Kidney (tissue), 13 donors: ENCODE measurements at regions not wholly inside any gene's neighbourhood (a gene's known extent, or its start where the extent isn't known, plus 50 kb on each side); places are given as distances from the start of the nearest gene placed in this dataset.
A peak's percentile ranks its signal among the peaks of the same experiment; 100 is the strongest.

Source experiments
- DNase-seq, 5 donors: peaks; one replicate each; pipeline ENCODE4 v3.0.0-alpha.2; 2013 to 2020
- FAIRE-seq: peaks from 2 replicates; lab custom pipeline; 2012; peaks lifted over from hg19 to GRCh38; lab: Jason Lieb, UNC
- H3K27ac ChIP-seq, 2 donors: one replicate each; pipeline ENCODE4 v1.7.0; 2013; ENCODE audit warnings: low read depth in 2 of 2, low read length in 2 of 2, inconsistent platforms in 1 of 2
- H3K27me3 ChIP-seq: one replicate; pipeline ENCODE4 v1.7.1; 2013; ENCODE audit warnings: low read length, inconsistent platforms; ENCODE audit not compliant: control insufficient read depth, insufficient read depth
- H3K36me3 ChIP-seq, 3 donors: one replicate each; pipeline versions ENCODE4 v1.7.0 to v1.7.1; 2013; ENCODE audit warnings: low read length in 3 of 3, control low read depth in 1 of 3, inconsistent platforms in 1 of 3; ENCODE audit not compliant: insufficient read depth in 3 of 3, control insufficient read depth in 2 of 3
- H3K4me1 ChIP-seq, 3 donors: one replicate each; pipeline versions ENCODE4 v1.7.0 to v1.7.1; 2013; ENCODE audit warnings: low read length in 3 of 3, inconsistent platforms in 1 of 3, low read depth in 1 of 3; ENCODE audit not compliant: control insufficient read depth in 2 of 3, insufficient read depth in 2 of 3
- H3K4me3 ChIP-seq, 3 donors: one replicate each; pipeline versions ENCODE4 v1.7.0 to v1.8.1; 2013; ENCODE audit warnings: low read length in 3 of 3, control low read depth in 1 of 3, inconsistent platforms in 1 of 3
- H3K9ac ChIP-seq, 3 donors: one replicate each; pipeline versions ENCODE4 v1.7.0 to v1.7.1; 2013; ENCODE audit warnings: low read length in 3 of 3, control low read depth in 1 of 3, inconsistent platforms in 1 of 3
- H3K9me3 ChIP-seq, 3 donors: one replicate each; pipeline versions ENCODE4 v1.7.0 to v1.7.1; 2013; ENCODE audit warnings: low read length in 3 of 3, control low read depth in 1 of 3, inconsistent platforms in 1 of 3; ENCODE audit not compliant: control insufficient read depth in 2 of 3, insufficient read depth in 1 of 3
- intact Hi-C: fragments of 100-400 bp; cut with DNase I; formaldehyde crosslinking; loops from one replicate; pipeline ENCODE4 v1.11.1; 2022
- TF ChIP-seq, protein P1 (sequence below): IDR thresholded peaks from 3 replicates; pipeline ENCODE4 v1.5.1; 2012; ENCODE audit warnings: mild to moderate bottlenecking, moderate library complexity, borderline replicate concordance; ENCODE audit not compliant: insufficient read depth; ENCODE audit errors: extremely low read depth
- donor health status: control.
- donor health status: control.
- donor health status: control.
- donor health status: control.
- donor health status: control.
- donor health status: DM: yes; HTN: yes; CAD: no.
- donor health status: Normal renal cell carcinoma (clear cell type).

DNA sequence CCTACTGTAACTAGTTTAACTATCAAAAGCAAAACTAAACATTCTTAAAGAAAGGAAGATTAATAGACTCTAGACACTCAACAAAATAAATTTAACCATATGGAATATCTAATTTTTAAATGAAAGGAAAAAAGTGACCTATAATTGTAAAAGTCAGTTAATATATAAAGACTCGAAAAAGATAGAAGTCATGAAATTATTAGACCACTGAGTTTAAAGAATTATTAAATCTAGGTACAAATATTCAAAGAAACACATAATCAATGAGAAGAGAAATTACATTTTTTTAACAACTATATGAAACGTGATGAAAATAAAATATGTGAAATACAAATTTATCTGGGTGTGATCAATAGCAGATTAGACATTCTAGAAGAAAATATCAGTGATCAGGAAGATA is 706.8 kb upstream of the PCDH20 start:
- Histone ChIP-seq H3K9ac (no peak overlapping the region), H3K4me3 (no peak overlapping the region), H3K36me3 (no peaks in the 10 kb centered on the region), H3K27ac (no peak overlapping the region), H3K9me3 (no peaks in the 10 kb centered on the region), H3K27me3 (no peaks in the 10 kb centered on the region), H3K4me1 (no peaks in the 10 kb centered on the region)
- DNase-seq (no peak), FAIRE-seq (peak; percentile 55)
- intact Hi-C loops, result no loop called here
- TF ChIP-seq, protein P1, sequence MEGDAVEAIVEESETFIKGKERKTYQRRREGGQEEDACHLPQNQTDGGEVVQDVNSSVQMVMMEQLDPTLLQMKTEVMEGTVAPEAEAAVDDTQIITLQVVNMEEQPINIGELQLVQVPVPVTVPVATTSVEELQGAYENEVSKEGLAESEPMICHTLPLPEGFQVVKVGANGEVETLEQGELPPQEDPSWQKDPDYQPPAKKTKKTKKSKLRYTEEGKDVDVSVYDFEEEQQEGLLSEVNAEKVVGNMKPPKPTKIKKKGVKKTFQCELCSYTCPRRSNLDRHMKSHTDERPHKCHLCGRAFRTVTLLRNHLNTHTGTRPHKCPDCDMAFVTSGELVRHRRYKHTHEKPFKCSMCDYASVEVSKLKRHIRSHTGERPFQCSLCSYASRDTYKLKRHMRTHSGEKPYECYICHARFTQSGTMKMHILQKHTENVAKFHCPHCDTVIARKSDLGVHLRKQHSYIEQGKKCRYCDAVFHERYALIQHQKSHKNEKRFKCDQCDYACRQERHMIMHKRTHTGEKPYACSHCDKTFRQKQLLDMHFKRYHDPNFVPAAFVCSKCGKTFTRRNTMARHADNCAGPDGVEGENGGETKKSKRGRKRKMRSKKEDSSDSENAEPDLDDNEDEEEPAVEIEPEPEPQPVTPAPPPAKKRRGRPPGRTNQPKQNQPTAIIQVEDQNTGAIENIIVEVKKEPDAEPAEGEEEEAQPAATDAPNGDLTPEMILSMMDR, result no peak

DNA sequence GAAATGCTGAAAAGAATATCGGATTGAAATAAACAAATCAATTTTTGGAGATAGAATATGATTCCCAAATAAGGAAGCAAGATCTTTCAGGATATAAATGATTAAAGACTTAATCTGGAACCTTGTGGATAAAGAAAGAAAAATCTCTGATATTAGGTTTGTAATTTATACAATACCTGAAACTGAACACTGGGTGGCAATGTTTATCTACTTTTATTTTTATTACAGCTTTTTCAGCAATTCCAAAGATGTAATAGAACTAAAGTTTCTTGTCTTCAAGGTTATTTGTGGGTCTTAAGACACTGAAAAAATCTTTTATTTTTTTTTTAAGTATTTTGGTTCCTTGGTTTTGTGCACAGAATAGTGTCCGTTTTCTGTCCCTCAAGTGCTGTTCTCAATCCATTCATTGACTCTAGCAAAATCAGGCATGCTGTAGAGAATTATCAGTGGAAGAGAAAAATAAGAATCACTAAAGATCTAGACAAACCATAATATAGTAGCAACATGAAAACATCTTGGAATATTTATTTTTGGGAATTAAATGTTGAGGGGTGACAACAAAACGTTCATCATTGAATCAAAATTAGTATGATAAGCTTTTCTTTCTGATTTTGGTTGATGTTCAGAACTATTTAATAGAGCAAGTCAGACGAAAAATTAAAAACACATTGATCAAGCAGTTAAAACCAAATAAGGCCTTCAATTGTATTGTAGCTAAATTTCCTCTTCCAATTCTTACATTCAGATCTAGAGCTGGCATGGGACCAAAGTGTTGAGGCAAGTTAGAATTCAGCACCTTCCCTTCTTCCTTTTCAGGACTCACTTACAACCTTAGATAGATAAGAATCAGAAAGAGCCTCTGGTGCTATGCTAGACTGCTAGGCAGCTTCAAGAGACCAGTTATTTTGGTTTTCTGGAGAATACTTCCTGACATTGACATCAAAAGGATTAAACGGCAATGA is 704.4 kb upstream of the PCDH20 start:
- no peaks in the 10 kb centered on the region for H3K36me3 ChIP-seq
- FAIRE-seq, result peak; percentile 95
- no peak overlapping the region for H3K9ac ChIP-seq
- H3K4me1 ChIP-seq, result no peaks in the 10 kb centered on the region
- no peaks in the 10 kb centered on the region for H3K27me3 ChIP-seq
- TF ChIP-seq, protein P1, result peak; percentile 26
- DNase-seq, result peak in 2 of 5 donors; percentile 38 to 55
- intact Hi-C loops, result no loop called here
- no peaks in the 10 kb centered on the region for H3K9me3 ChIP-seq
- H3K27ac ChIP-seq, result no peak overlapping the region
- H3K4me3 ChIP-seq, result no peak overlapping the region

DNA sequence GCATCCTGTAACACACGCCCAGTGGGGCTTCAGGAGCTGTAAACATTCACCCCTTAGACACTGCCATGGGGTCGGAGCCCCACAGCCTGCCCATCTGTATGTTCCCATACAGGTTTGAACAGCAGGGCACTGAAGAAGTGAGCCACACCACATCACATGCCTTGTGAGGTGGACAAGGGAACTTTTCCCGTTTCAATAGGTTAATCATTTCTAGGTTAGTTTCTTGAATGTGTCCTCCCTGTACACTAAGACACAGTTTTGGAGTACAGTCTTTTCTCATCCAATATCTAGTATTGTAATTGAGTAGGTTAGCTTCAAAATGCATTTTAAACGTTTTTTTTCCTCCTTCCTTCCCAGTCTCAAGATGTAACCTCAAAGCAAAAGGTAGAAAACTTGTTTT is 700.2 kb upstream of the PCDH20 start:
- Histone ChIP-seq H3K27ac (no peak overlapping the region), H3K9ac (no peak overlapping the region), H3K4me3 (no peak overlapping the region), H3K9me3 (no peaks in the 10 kb centered on the region), H3K27me3 (no peaks in the 10 kb centered on the region), H3K36me3 (no peaks in the 10 kb centered on the region), H3K4me1 (no peaks in the 10 kb centered on the region)
- DNase-seq, result peak in 2 of 5 donors; percentile 46 to 50
- intact Hi-C loops, result no loop called here
- peak; percentile 62 for FAIRE-seq
- TF ChIP-seq, protein P1, result no peak
